ENCODE measurements at regions not wholly inside any gene's neighbourhood (a gene's known extent, or its start where the extent isn't known, plus 50 kb on each side); places are given as distances from the start of the nearest gene placed in this dataset.

DNA sequence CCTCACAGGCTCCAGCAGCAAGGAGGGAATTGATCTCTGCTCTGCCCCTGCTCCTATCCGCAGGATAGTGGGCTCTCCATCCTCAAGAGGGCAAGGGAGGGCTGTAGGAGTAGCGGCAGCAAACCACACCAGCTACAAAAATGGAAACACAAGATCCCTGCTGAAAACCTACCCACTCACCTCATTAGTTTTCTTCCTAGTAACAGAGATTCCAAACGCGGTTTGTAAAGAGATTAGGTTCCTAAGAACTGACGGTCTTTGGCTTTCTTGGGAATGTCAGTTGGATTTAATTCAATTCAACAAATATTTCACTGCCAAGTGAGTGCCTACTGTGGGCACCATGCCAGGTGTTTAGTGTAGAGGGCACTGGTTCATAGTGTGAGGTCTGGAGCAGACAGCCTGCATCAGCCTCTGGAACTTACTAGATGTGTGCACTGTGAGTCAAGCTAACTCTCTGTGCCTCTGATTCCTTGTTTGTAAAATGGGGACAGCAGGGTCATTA is 84.7 kb downstream of the MRPL46 start:
- H3K27ac ChIP-seq (ENCODE audit: low read depth in 2 of 2, low read length in 2 of 2) = no peak overlapping the region
- H3K9ac ChIP-seq (ENCODE audit: low read depth in 1 of 2, low read length in 2 of 2) = no peak overlapping the region
- H3K36me3 ChIP-seq (ENCODE audit: control insufficient read depth in 2 of 2, insufficient read depth in 2 of 2, low read length in 2 of 2) = no peaks in the 10 kb centered on the region
- H3K4me1 ChIP-seq (ENCODE audit: control insufficient read depth in 2 of 2, insufficient read depth in 2 of 2, low read length in 2 of 2) = no peaks in the 10 kb centered on the region
- H3K27me3 ChIP-seq (ENCODE audit: control insufficient read depth in 2 of 2, insufficient read depth in 2 of 2, low read length in 2 of 2) = no peaks in the 10 kb centered on the region
- no peaks in the 10 kb centered on the region for H3K9me3 ChIP-seq (ENCODE audit: control insufficient read depth in 2 of 2, low read length in 2 of 2)
- H3K4me3 ChIP-seq (ENCODE audit: low read length in 2 of 2) = no peak overlapping the region

DNA sequence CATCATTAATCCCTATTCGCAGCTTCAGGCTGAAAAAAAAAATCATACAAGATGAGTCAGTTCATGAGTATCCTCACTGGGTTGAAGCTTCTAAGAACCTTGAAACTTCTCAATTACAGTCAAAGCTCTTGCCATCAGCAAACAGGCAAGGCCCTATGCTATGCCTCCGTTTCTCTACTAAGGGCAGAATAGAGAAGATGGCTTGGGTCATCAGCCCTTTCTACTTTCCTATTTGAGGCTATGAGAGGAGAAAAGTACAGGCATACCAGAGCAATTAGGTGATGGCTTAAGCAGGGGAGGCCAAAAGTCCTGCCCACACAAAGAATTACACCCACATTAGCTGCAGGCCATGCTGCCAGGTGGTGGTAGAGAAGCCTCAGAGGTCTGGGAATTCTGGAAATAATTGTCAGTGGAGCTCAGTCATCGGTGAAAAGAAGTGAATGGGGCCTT is 89.0 kb downstream of the MRPL46 start:
- Histone ChIP-seq H3K4me1 (ENCODE audit: control insufficient read depth in 2 of 2, insufficient read depth in 2 of 2, low read length in 2 of 2) (no peaks in the 10 kb centered on the region), H3K27me3 (ENCODE audit: control insufficient read depth in 2 of 2, insufficient read depth in 2 of 2, low read length in 2 of 2) (no peaks in the 10 kb centered on the region), H3K9ac (ENCODE audit: low read depth in 1 of 2, low read length in 2 of 2) (no peak overlapping the region), H3K27ac (ENCODE audit: low read depth in 2 of 2, low read length in 2 of 2) (no peak overlapping the region), H3K4me3 (ENCODE audit: low read length in 2 of 2) (no peak overlapping the region), H3K36me3 (ENCODE audit: control insufficient read depth in 2 of 2, insufficient read depth in 2 of 2, low read length in 2 of 2) (no peaks in the 10 kb centered on the region), H3K9me3 (ENCODE audit: control insufficient read depth in 2 of 2, low read length in 2 of 2) (no peaks in the 10 kb centered on the region)

DNA sequence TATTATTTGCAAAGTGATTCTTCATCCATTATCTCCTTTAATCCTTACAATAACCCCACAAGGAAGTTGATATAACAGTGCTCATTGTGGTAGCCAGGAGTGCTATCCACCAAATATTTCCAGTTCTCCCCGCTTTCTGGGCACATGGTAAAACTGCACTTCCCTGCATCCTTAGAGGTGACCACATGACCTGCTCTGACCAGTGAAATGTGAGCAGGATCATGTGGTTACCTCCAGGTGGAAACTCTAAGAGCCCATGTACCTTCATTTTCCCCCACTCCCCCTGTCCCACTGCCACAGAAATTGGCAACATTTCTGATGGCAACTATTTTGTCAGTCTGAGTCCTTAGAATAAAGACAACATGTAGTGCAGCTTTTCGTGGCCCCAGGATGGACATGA is 89.7 kb downstream of the MRPL46 start:
- Histone ChIP-seq H3K27me3 (ENCODE audit: control insufficient read depth in 2 of 2, insufficient read depth in 2 of 2, low read length in 2 of 2) (no peaks in the 10 kb centered on the region), H3K9me3 (ENCODE audit: control insufficient read depth in 2 of 2, low read length in 2 of 2) (no peaks in the 10 kb centered on the region), H3K36me3 (ENCODE audit: control insufficient read depth in 2 of 2, insufficient read depth in 2 of 2, low read length in 2 of 2) (no peaks in the 10 kb centered on the region), H3K4me3 (ENCODE audit: low read length in 2 of 2) (no peak overlapping the region), H3K27ac (ENCODE audit: low read depth in 2 of 2, low read length in 2 of 2) (no peak overlapping the region), H3K9ac (ENCODE audit: low read depth in 1 of 2, low read length in 2 of 2) (no peak overlapping the region), H3K4me1 (ENCODE audit: control insufficient read depth in 2 of 2, insufficient read depth in 2 of 2, low read length in 2 of 2) (no peaks in the 10 kb centered on the region)

- H3K36me3 ChIP-seq (ENCODE audit: control insufficient read depth in 2 of 2, insufficient read depth in 2 of 2, low read length in 2 of 2) = no peaks in the 10 kb centered on the region
- H3K9me3 ChIP-seq (ENCODE audit: control insufficient read depth in 2 of 2, low read length in 2 of 2) = no peaks in the 10 kb centered on the region
- H3K4me1 ChIP-seq (ENCODE audit: control insufficient read depth in 2 of 2, insufficient read depth in 2 of 2, low read length in 2 of 2) = no peaks in the 10 kb centered on the region
- no peaks in the 10 kb centered on the region for H3K27me3 ChIP-seq (ENCODE audit: control insufficient read depth in 2 of 2, insufficient read depth in 2 of 2, low read length in 2 of 2)
- no peak overlapping the region for H3K4me3 ChIP-seq (ENCODE audit: low read length in 2 of 2)
- H3K27ac ChIP-seq (ENCODE audit: low read depth in 2 of 2, low read length in 2 of 2) = no peak overlapping the region
- no peak overlapping the region for H3K9ac ChIP-seq (ENCODE audit: low read depth in 1 of 2, low read length in 2 of 2)
These were observed 90.5 kb downstream of the MRPL46 start for GRCh38 chr15:88376574-88377174.

- H3K27ac ChIP-seq (ENCODE audit: low read depth in 2 of 2, low read length in 2 of 2) = no peak overlapping the region
These were observed 91.8 kb downstream of the MRPL46 start for GRCh38 chr15:88375234-88375927.

GRCh38 chr15:88365124-88365523 is 102.1 kb downstream of the MRPL46 start:
- Histone ChIP-seq H3K4me1 (ENCODE audit: control insufficient read depth in 2 of 2, insufficient read depth in 2 of 2, low read length in 2 of 2) (no peaks in the 10 kb centered on the region), H3K9ac (ENCODE audit: low read depth in 1 of 2, low read length in 2 of 2) (no peak overlapping the region), H3K4me3 (ENCODE audit: low read length in 2 of 2) (no peak overlapping the region), H3K9me3 (ENCODE audit: control insufficient read depth in 2 of 2, low read length in 2 of 2) (no peaks in the 10 kb centered on the region), H3K27me3 (ENCODE audit: control insufficient read depth in 2 of 2, insufficient read depth in 2 of 2, low read length in 2 of 2) (no peaks in the 10 kb centered on the region), H3K36me3 (ENCODE audit: control insufficient read depth in 2 of 2, insufficient read depth in 2 of 2, low read length in 2 of 2) (no peaks in the 10 kb centered on the region), H3K27ac (ENCODE audit: low read depth in 2 of 2, low read length in 2 of 2) (no peak overlapping the region)

More at GRCh38 chr15:88375234-88375927, 91.8 kb downstream of the MRPL46 start:
- no peaks in the 10 kb centered on the region for H3K27me3 ChIP-seq (ENCODE audit: control insufficient read depth in 2 of 2, insufficient read depth in 2 of 2, low read length in 2 of 2)
- H3K36me3 ChIP-seq (ENCODE audit: control insufficient read depth in 2 of 2, insufficient read depth in 2 of 2, low read length in 2 of 2) = no peaks in the 10 kb centered on the region
- no peaks in the 10 kb centered on the region for H3K9me3 ChIP-seq (ENCODE audit: control insufficient read depth in 2 of 2, low read length in 2 of 2)
- no peaks in the 10 kb centered on the region for H3K4me1 ChIP-seq (ENCODE audit: control insufficient read depth in 2 of 2, insufficient read depth in 2 of 2, low read length in 2 of 2)
- no peak overlapping the region for H3K9ac ChIP-seq (ENCODE audit: low read depth in 1 of 2, low read length in 2 of 2)
- no peak overlapping the region for H3K4me3 ChIP-seq (ENCODE audit: low read length in 2 of 2)

- no peak overlapping the region for H3K9ac ChIP-seq (ENCODE audit: low read depth in 1 of 2, low read length in 2 of 2)
- peaks cover 0 to 4% of the 10 kb centered on the region in 2 donors for H3K9me3 ChIP-seq (ENCODE audit: control insufficient read depth in 2 of 2, low read length in 2 of 2)
- no peak overlapping the region for H3K4me3 ChIP-seq (ENCODE audit: low read length in 2 of 2)
- H3K4me1 ChIP-seq (ENCODE audit: control insufficient read depth in 2 of 2, insufficient read depth in 2 of 2, low read length in 2 of 2) = no peaks in the 10 kb centered on the region
- H3K27ac ChIP-seq (ENCODE audit: low read depth in 2 of 2, low read length in 2 of 2) = no peak overlapping the region
- no peaks in the 10 kb centered on the region for H3K27me3 ChIP-seq (ENCODE audit: control insufficient read depth in 2 of 2, insufficient read depth in 2 of 2, low read length in 2 of 2)
- no peaks in the 10 kb centered on the region for H3K36me3 ChIP-seq (ENCODE audit: control insufficient read depth in 2 of 2, insufficient read depth in 2 of 2, low read length in 2 of 2)
These were observed 92.2 kb upstream of the NTRK3 start for GRCh38 chr15:88348579-88349230.

DNA sequence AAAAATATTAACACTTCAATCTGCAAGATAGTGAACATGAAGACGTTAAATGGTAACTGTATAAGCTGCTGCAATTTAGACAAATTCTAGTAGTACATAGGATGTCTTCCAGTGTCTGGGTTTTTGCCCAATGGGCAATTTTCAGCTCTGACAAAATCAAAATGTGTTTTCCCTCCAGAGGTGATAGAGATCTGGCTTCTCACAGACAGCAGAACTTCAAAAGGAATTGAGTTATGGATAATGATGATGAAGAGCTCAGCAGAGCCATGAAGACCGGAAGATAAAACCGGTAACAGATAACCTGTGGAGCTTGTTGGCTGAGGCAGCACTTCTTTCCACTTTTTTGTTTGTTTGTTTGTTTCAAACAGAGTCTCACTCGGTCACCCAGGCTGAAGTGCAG is 89.4 kb upstream of the NTRK3 start:
- H3K9ac ChIP-seq (ENCODE audit: low read depth in 1 of 2, low read length in 2 of 2) = no peak overlapping the region

GRCh38 chr15:88344786-88345185 is 88.2 kb upstream of the NTRK3 start:
- Histone ChIP-seq H3K4me1 (ENCODE audit: control insufficient read depth in 2 of 2, insufficient read depth in 2 of 2, low read length in 2 of 2) (no peaks in the 10 kb centered on the region), H3K4me3 (ENCODE audit: low read length in 2 of 2) (no peak overlapping the region), H3K27ac (ENCODE audit: low read depth in 2 of 2, low read length in 2 of 2) (no peak overlapping the region), H3K9me3 (ENCODE audit: control insufficient read depth in 2 of 2, low read length in 2 of 2) (no peaks in the 10 kb centered on the region), H3K36me3 (ENCODE audit: control insufficient read depth in 2 of 2, insufficient read depth in 2 of 2, low read length in 2 of 2) (no peaks in the 10 kb centered on the region), H3K9ac (ENCODE audit: low read depth in 1 of 2, low read length in 2 of 2) (no peak overlapping the region), H3K27me3 (ENCODE audit: control insufficient read depth in 2 of 2, insufficient read depth in 2 of 2, low read length in 2 of 2) (no peaks in the 10 kb centered on the region)

More for the DNA sequence above, 89.4 kb upstream of the NTRK3 start:
- no peaks in the 10 kb centered on the region for H3K4me1 ChIP-seq (ENCODE audit: control insufficient read depth in 2 of 2, insufficient read depth in 2 of 2, low read length in 2 of 2)
- no peaks in the 10 kb centered on the region for H3K27me3 ChIP-seq (ENCODE audit: control insufficient read depth in 2 of 2, insufficient read depth in 2 of 2, low read length in 2 of 2)
- H3K4me3 ChIP-seq (ENCODE audit: low read length in 2 of 2) = no peak overlapping the region
- H3K27ac ChIP-seq (ENCODE audit: low read depth in 2 of 2, low read length in 2 of 2) = no peak overlapping the region
- no peaks in the 10 kb centered on the region for H3K9me3 ChIP-seq (ENCODE audit: control insufficient read depth in 2 of 2, low read length in 2 of 2)
- H3K36me3 ChIP-seq (ENCODE audit: control insufficient read depth in 2 of 2, insufficient read depth in 2 of 2, low read length in 2 of 2) = no peaks in the 10 kb centered on the region

DNA sequence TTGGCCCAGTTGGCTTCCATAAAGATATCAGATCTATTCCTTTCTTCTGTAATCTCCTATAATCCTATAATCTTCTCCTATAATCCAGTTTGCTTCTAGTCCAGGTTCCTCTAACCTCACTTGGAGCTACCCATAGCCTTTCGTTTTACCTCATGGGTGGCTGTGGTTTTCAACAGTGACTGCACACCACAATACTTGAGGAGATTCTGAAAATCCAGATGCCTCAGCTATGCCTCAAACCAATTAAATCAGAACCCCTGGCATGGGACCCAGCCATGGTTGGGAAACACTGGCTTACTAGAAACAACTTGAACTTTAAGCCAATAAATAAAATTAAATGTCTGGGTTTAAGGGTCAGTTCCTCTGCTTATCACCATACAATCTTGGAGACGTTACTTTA is 86.1 kb upstream of the NTRK3 start:
- Histone ChIP-seq H3K27ac (ENCODE audit: low read depth in 2 of 2, low read length in 2 of 2) (no peak overlapping the region), H3K4me3 (ENCODE audit: low read length in 2 of 2) (no peak overlapping the region), H3K36me3 (ENCODE audit: control insufficient read depth in 2 of 2, insufficient read depth in 2 of 2, low read length in 2 of 2) (no peaks in the 10 kb centered on the region), H3K9me3 (ENCODE audit: control insufficient read depth in 2 of 2, low read length in 2 of 2) (no peaks in the 10 kb centered on the region), H3K27me3 (ENCODE audit: control insufficient read depth in 2 of 2, insufficient read depth in 2 of 2, low read length in 2 of 2) (no peaks in the 10 kb centered on the region), H3K4me1 (ENCODE audit: control insufficient read depth in 2 of 2, insufficient read depth in 2 of 2, low read length in 2 of 2) (no peaks in the 10 kb centered on the region), H3K9ac (ENCODE audit: low read depth in 1 of 2, low read length in 2 of 2) (no peak overlapping the region)

Data from mucosa of rectum (tissue), 2 donors.